Type B pancreatic cell (in vitro differentiated cells): ENCODE measurements at regions not wholly inside any gene's neighbourhood (a gene's known extent, or its start where the extent isn't known, plus 50 kb on each side); places are given as distances from the start of the nearest gene placed in this dataset.

Experiments used
- DNase-seq: peaks from one replicate; pipeline ENCODE4 v3.0.0; 2021; ENCODE audit warnings: mixed read lengths; ENCODE audit not compliant: unreplicated experiment; ENCODE audit errors: extremely low spot score
- H3K27ac Mint-ChIP-seq: 2 replicates; pipeline ENCODE4 v1.8.0; 2021; ENCODE audit warnings: mild to moderate bottlenecking, mixed read lengths
- H3K27me3 Mint-ChIP-seq: 2 replicates; pipeline ENCODE4 v1.8.0; 2021; ENCODE audit warnings: mixed read lengths
- H3K36me3 Mint-ChIP-seq: 2 replicates; pipeline ENCODE4 v1.8.0; 2021; ENCODE audit warnings: mixed read lengths
- H3K4me1 Mint-ChIP-seq: one replicate; pipeline ENCODE4 v1.8.0; 2021; ENCODE audit warnings: mixed read lengths; ENCODE audit not compliant: unreplicated experiment
- H3K4me3 Mint-ChIP-seq: 2 replicates; pipeline ENCODE4 v1.8.0; 2021; ENCODE audit warnings: mild to moderate bottlenecking, mixed read lengths
- H3K9me3 Mint-ChIP-seq: 2 replicates; pipeline ENCODE4 v1.8.0; 2021; ENCODE audit warnings: mixed read lengths
- TF ChIP-seq, protein P1 (sequence below): fragments of 200-600 bp; sonication (generic); conservative IDR thresholded peaks from 2 replicates; pipeline ENCODE4 v1.5.0; 2021; ENCODE audit warnings: antibody characterized with exemption, mild to moderate bottlenecking

DNA sequence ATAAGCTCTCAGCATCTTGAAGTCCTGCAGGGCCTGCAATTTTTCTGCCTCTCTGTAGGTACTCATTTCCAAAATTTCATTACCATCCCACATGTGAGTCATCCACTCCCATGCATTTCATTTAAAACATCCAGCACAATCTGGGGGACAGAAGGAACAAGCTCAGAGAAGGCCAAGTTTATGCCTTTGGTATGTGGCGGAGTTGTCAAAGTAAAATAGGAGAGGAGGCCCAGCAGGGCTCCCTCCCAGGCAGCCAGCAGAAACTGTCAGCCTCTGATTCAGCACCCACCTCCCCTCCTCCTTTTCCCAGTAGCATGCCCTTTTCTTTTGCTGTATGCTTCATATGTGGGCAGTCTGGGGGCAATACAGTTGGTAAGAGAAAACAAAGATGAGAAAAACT is 126.4 kb upstream of the ZNF366 start:
- Mint-ChIP-seq H3K4me3 (no peak overlapping the region), H3K36me3 (no peaks in the 10 kb centered on the region), H3K9me3 (no peaks in the 10 kb centered on the region), H3K27ac (no peak overlapping the region), H3K27me3 (no peaks in the 10 kb centered on the region), H3K4me1 (peaks cover 15% of the 10 kb centered on the region)
- DNase-seq: no peak
- TF ChIP-seq, protein P1, sequence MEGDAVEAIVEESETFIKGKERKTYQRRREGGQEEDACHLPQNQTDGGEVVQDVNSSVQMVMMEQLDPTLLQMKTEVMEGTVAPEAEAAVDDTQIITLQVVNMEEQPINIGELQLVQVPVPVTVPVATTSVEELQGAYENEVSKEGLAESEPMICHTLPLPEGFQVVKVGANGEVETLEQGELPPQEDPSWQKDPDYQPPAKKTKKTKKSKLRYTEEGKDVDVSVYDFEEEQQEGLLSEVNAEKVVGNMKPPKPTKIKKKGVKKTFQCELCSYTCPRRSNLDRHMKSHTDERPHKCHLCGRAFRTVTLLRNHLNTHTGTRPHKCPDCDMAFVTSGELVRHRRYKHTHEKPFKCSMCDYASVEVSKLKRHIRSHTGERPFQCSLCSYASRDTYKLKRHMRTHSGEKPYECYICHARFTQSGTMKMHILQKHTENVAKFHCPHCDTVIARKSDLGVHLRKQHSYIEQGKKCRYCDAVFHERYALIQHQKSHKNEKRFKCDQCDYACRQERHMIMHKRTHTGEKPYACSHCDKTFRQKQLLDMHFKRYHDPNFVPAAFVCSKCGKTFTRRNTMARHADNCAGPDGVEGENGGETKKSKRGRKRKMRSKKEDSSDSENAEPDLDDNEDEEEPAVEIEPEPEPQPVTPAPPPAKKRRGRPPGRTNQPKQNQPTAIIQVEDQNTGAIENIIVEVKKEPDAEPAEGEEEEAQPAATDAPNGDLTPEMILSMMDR: no peak

DNA sequence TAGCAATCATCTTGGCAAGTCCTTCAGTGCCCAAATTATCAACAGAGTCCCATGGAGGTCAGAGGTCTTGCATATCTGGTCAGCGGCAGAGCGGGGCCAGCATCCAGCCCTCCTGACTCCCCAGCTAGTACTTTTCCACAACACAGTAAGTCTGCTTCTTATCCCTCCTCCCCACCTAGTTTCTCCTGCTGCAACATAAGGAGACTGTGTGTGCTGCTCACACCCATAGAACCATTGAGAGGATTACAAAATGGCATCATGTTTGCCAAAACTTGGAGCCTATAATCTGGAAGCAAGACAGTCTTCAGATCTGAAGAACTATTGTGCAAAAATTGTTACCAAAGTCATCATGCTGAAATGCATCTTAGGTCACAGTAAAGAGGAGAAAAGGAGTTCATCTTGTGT is 125.8 kb upstream of the ZNF366 start:
- TF ChIP-seq, protein P1: no peak
- Mint-ChIP-seq H3K27ac (no peak overlapping the region), H3K36me3 (no peaks in the 10 kb centered on the region), H3K9me3 (no peaks in the 10 kb centered on the region), H3K4me3 (no peak overlapping the region), H3K27me3 (no peaks in the 10 kb centered on the region), H3K4me1 (peaks cover 15% of the 10 kb centered on the region)
- no peak for DNase-seq

DNA sequence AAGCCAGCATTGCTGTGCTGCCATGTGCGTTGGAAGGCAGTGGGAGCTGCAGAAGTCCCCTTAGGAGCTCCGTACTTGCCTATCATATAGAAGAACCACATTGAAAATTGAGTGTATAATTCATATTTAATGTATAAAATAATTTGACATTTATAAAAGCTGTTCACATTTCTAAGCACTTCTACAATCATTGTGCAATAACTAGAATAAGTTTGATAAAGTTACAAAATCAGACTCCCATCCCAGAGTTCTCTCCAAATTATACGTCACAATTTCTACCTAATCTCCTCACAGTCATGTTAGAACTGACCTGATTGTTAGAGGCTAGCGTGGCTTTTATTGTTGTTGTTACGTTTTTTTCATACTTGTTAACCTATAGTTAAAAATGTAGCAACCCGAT is 123.5 kb upstream of the ZNF366 start:
- H3K9me3 Mint-ChIP-seq: no peaks in the 10 kb centered on the region
- no peak overlapping the region for H3K4me3 Mint-ChIP-seq
- no peak overlapping the region for H3K27ac Mint-ChIP-seq
- no peaks in the 10 kb centered on the region for H3K36me3 Mint-ChIP-seq
- TF ChIP-seq, protein P1: no peak
- H3K27me3 Mint-ChIP-seq: no peaks in the 10 kb centered on the region
- H3K4me1 Mint-ChIP-seq: peaks cover 15% of the 10 kb centered on the region
- no peak for DNase-seq

DNA sequence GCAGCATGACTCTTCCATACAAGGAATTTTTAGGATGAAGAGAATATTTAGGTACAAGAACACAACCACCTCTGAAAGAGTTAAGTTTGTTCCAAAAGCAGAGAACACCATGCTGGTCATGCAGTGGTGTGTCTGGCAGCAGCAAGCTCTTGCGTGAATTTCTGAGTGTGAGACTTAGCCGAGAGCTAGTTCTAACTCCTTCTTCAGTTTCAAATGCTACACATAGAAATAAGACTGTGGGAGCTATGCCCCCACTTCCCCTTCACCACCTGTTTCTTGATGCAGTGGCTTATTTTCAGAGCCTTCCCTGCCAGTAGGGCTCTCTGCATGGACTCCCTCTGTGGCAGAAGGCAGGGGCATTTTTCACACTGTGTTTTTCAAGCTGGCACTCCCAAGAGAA is 122.9 kb upstream of the ZNF366 start:
- H3K4me3 Mint-ChIP-seq: no peak overlapping the region
- no peaks in the 10 kb centered on the region for H3K27me3 Mint-ChIP-seq
- no peak overlapping the region for H3K27ac Mint-ChIP-seq
- DNase-seq: no peak
- H3K4me1 Mint-ChIP-seq: peaks cover 16% of the 10 kb centered on the region
- TF ChIP-seq, protein P1: no peak
- H3K36me3 Mint-ChIP-seq: no peaks in the 10 kb centered on the region
- no peaks in the 10 kb centered on the region for H3K9me3 Mint-ChIP-seq

DNA sequence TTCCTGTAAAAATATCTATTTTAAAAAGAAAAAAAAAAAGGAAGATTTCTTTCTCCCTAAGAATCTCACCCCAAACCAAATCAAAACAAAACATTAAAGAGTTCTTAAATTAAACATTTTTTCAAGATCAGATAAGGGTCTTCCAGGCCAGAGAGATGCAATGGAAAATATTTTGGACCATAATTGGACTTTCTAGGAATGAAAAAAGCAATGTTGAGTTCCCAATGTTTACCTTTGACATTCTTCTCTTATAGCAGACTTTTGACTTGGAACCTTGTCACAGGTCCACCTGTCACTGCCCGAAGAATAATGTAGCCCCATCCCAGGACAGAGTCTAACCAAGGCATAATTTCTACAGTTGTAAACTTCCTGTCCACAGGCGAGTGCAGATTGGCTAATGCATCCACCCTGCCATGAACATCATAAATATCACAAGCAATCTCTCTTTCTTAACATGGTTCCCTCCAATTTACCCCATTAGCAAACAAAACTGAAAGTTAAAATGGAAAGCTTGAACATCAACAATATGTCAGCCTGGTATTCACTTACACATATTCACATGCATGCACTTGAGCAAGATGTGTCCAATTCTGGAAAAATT is 121.7 kb upstream of the ZNF366 start:
- TF ChIP-seq, protein P1: no peak

DNA sequence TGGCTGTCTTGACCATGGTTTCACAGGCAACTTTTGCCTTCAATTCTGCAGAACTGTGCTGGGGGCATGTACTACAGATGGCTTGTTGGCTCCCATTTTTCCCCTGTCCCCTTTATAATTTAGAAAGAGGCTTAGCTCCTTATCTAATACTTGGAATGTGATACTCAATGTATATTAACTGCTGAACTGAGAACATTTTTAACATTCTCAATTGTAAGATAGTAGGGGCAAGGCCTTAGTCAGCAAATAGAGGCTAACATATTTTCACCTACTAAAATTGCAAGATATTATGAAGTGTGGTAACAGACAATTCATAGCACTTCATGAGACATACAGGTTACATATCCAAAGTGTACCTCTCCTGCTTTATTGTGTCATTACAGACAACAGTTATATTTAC is 118.1 kb upstream of the ZNF366 start:
- Mint-ChIP-seq H3K27me3 (no peaks in the 10 kb centered on the region), H3K4me3 (no peak overlapping the region), H3K4me1 (peaks cover 15% of the 10 kb centered on the region), H3K27ac (no peak overlapping the region), H3K36me3 (no peaks in the 10 kb centered on the region), H3K9me3 (no peaks in the 10 kb centered on the region)
- DNase-seq: no peak
- TF ChIP-seq, protein P1: no peak

More for the DNA sequence above, 121.7 kb upstream of the ZNF366 start:
- no peaks in the 10 kb centered on the region for H3K36me3 Mint-ChIP-seq
- H3K9me3 Mint-ChIP-seq: no peaks in the 10 kb centered on the region
- no peak overlapping the region for H3K27ac Mint-ChIP-seq
- no peaks in the 10 kb centered on the region for H3K27me3 Mint-ChIP-seq
- H3K4me1 Mint-ChIP-seq: peaks cover 22% of the 10 kb centered on the region
- no peak overlapping the region for H3K4me3 Mint-ChIP-seq
- no peak for DNase-seq
